C4-2B (cell line): ENCODE measurements at regions not wholly inside any gene's neighbourhood (a gene's known extent, or its start where the extent isn't known, plus 50 kb on each side); places are given as distances from the start of the nearest gene placed in this dataset.

ENCODE experiments used
- ZFX ChIP-seq: fragments of 450-650 bp; IDR thresholded peaks from 2 replicates; pipeline ENCODE4 v1.6.1; 2017
- TF ChIP-seq, protein P1 (sequence below): fragments of 450-650 bp; conservative IDR thresholded peaks from 2 replicates; pipeline ENCODE4 v1.5.1; 2017; ENCODE audit warnings: mild to moderate bottlenecking

- TF ChIP-seq, protein P1, sequence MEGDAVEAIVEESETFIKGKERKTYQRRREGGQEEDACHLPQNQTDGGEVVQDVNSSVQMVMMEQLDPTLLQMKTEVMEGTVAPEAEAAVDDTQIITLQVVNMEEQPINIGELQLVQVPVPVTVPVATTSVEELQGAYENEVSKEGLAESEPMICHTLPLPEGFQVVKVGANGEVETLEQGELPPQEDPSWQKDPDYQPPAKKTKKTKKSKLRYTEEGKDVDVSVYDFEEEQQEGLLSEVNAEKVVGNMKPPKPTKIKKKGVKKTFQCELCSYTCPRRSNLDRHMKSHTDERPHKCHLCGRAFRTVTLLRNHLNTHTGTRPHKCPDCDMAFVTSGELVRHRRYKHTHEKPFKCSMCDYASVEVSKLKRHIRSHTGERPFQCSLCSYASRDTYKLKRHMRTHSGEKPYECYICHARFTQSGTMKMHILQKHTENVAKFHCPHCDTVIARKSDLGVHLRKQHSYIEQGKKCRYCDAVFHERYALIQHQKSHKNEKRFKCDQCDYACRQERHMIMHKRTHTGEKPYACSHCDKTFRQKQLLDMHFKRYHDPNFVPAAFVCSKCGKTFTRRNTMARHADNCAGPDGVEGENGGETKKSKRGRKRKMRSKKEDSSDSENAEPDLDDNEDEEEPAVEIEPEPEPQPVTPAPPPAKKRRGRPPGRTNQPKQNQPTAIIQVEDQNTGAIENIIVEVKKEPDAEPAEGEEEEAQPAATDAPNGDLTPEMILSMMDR: no peak
- no peak for TF ChIP-seq ZFX
Measured at GRCh38 chr17:68178831-68179230, 69.0 kb upstream of the AMZ2 start.
